GM23248 (cell line): ENCODE measurements at regions not wholly inside any gene's neighbourhood (a gene's known extent, or its start where the extent isn't known, plus 50 kb on each side); places are given as distances from the start of the nearest gene placed in this dataset.

ENCODE experiments used
- EZH2 ChIP-seq: fragments of 200-600 bp; sonication (generic); IDR thresholded peaks from 2 replicates; pipeline ENCODE4 v1.6.1; 2018; ENCODE audit warnings: antibody characterized with exemption, mild to moderate bottlenecking; ENCODE audit not compliant: insufficient read depth, poor library complexity, severe bottlenecking
- EZH2phosphoT487 ChIP-seq: fragments of 200-600 bp; sonication (generic); IDR thresholded peaks from 2 replicates; pipeline ENCODE4 v1.6.1; 2018; ENCODE audit warnings: antibody characterized with exemption, moderate library complexity, mild to moderate bottlenecking, low read depth; ENCODE audit not compliant: insufficient read depth

GRCh38 chr7:94174956-94175355 is 170.8 kb upstream of the BET1 start:
- TF ChIP-seq EZH2 (no peak), EZH2phosphoT487 (no peak)
